DND-41 (cell line): ENCODE measurements at regions not wholly inside any gene's neighbourhood (a gene's known extent, or its start where the extent isn't known, plus 50 kb on each side); places are given as distances from the start of the nearest gene placed in this dataset.

Experiments used
- CTCF ChIP-seq: IDR thresholded peaks from 2 replicates; pipeline ENCODE4 v1.5.1; 2012; ENCODE audit warnings: borderline replicate concordance, low read length, moderate library complexity, mild to moderate bottlenecking; ENCODE audit not compliant: poor library complexity, severe bottlenecking; ENCODE audit errors: extremely low read depth
- EZH2 ChIP-seq: IDR thresholded peaks from 3 replicates; pipeline ENCODE4 v1.6.1; 2012; ENCODE audit warnings: borderline replicate concordance, low read depth, mild to moderate bottlenecking, moderate library complexity, low read length, inconsistent platforms; ENCODE audit not compliant: severe bottlenecking

DNA sequence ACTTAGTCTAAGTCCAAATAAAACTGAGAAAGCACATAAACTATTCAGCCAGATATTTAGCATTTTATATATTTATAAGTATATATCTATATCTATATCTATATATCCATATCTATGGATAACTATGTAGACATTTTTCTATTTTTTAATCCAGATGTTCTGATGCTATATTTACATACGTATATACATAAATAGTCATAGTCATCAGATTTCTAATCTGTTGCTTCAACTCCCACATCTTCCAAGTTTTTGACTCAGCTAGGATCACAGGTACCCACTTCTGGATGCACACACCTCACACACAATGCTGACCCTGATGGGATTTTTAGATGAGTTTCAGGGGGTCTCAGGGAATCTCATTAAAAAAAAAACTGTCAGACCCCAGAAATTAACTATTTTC, 52.2 kb upstream of the ZC3H11B start:
- TF ChIP-seq CTCF (no peak), EZH2 (no peak)
